ENCODE measurements at regions not wholly inside any gene's neighbourhood (a gene's known extent, or its start where the extent isn't known, plus 50 kb on each side); places are given as distances from the start of the nearest gene placed in this dataset.
"Not testable (repeated sequence)": the region's sequence is repeated elsewhere in the genome, so short reads cannot be mapped to it uniquely, and the experiment has no call there.

- H4K20me1 ChIP-seq (replicated peaks; ENCODE audit: control insufficient read depth, insufficient read depth, low read length); DNase-seq (ENCODE audit: extremely low read depth in 1 of 4, low spot score in 3 of 4); CTCF ChIA-PET (ENCODE audit: low intra/inter-chr PET ratio); H3K9me1 ChIP-seq (ENCODE audit: control insufficient read depth, insufficient read depth, low read length); H2AFZ ChIP-seq (ENCODE audit: low read depth, low read length); H3K27me3 ChIP-seq (ENCODE audit: control insufficient read depth in 2 of 2, insufficient read depth in 2 of 2, low read length in 2 of 2); H3K4me2 ChIP-seq (ENCODE audit: insufficient read depth, low read length); FAIRE-seq; H3K27ac ChIP-seq (ENCODE audit: extremely low read depth, low read depth, low read length); H3K36me3 ChIP-seq (ENCODE audit: control insufficient read depth, insufficient read depth, low read length); BruUV-seq (replicated peaks); H3K9ac ChIP-seq (ENCODE audit: insufficient read depth in 1 of 2, low read depth in 2 of 2, low read length in 2 of 2); in situ Hi-C loops (cut with MboI); H3K4me1 ChIP-seq (replicated peaks in 1 of 2; ENCODE audit: control insufficient read depth in 2 of 2, insufficient read depth in 2 of 2, low read length in 2 of 2); POLR2A ChIA-PET; ATAC-seq; H3K79me2 ChIP-seq (ENCODE audit: control insufficient read depth, insufficient read depth, low read length); H3K9me3 ChIP-seq (replicated peaks; ENCODE audit: control insufficient read depth, insufficient read depth, low read depth, low read length); H3K4me3 ChIP-seq; intact Hi-C loops (cut with micrococcal nuclease): not testable (repeated sequence)
These were observed 1265.9 kb downstream of the CDH8 start for GRCh38 chr16:60770384-60770783.

GRCh38 chr16:60763869-60764268, 1272.4 kb downstream of the CDH8 start:
- POLR2A ChIA-PET: no interaction called here
- H3K4me3 ChIP-seq: no peak overlapping the region
- H3K9ac ChIP-seq (ENCODE audit: insufficient read depth in 1 of 2, low read depth in 2 of 2, low read length in 2 of 2): no peak overlapping the region
- H3K9me1 ChIP-seq (ENCODE audit: control insufficient read depth, insufficient read depth, low read length): no peaks in the 10 kb centered on the region
- 0% methylated on average over 4 of the region's 4 CpGs for WGBS (ENCODE audit: insufficient coverage, low coverage, missing lambda C conversion rate)
- no peaks in the 10 kb centered on the region for H3K27me3 ChIP-seq (ENCODE audit: control insufficient read depth in 2 of 2, insufficient read depth in 2 of 2, low read length in 2 of 2)
- in situ Hi-C loops (cut with MboI) (no loop called here), intact Hi-C loops (cut with micrococcal nuclease) (no loop called here)
- FAIRE-seq (no peak), ATAC-seq (no peak), DNase-seq (ENCODE audit: extremely low read depth in 1 of 4, low spot score in 3 of 4) (no peak)
- H3K9me3 ChIP-seq (replicated peaks; ENCODE audit: control insufficient read depth, insufficient read depth, low read depth, low read length): no peaks in the 10 kb centered on the region
- H3K27ac ChIP-seq (ENCODE audit: extremely low read depth, low read depth, low read length): no peak overlapping the region
- no peaks in the 10 kb centered on the region for H4K20me1 ChIP-seq (replicated peaks; ENCODE audit: control insufficient read depth, insufficient read depth, low read length)
- CTCF ChIA-PET (ENCODE audit: low intra/inter-chr PET ratio): no interaction called here
- no peak overlapping the region for H2AFZ ChIP-seq (ENCODE audit: low read depth, low read length)
- no peaks in the 10 kb centered on the region for H3K36me3 ChIP-seq (ENCODE audit: control insufficient read depth, insufficient read depth, low read length)
- H3K4me2 ChIP-seq (ENCODE audit: insufficient read depth, low read length): no peak overlapping the region
- no peaks in the 10 kb centered on the region for H3K4me1 ChIP-seq (replicated peaks in 1 of 2; ENCODE audit: control insufficient read depth in 2 of 2, insufficient read depth in 2 of 2, low read length in 2 of 2)
- no TSS peak for BruUV-seq (replicated peaks)
- no peaks in the 10 kb centered on the region for H3K79me2 ChIP-seq (ENCODE audit: control insufficient read depth, insufficient read depth, low read length)
- no peak for TF ChIP-seq TRIM28 (IDR thresholded peaks at IDR 0.05)
- TF ChIP-seq KAT7 (CRISPR knock-in tag; IDR thresholded peaks at IDR 0.05; ENCODE audit: borderline replicate concordance): no peak
- TF ChIP-seq HOMEZ (CRISPR knock-in tag; IDR thresholded peaks at IDR 0.05): no peak
- TF ChIP-seq ATF2 (CRISPR knock-in tag; IDR thresholded peaks at IDR 0.05): no peak
- no peak for TF ChIP-seq MYNN (IDR thresholded peaks at IDR 0.05)
- no peak for TF ChIP-seq MYNN (CRISPR knock-in tag; IDR thresholded peaks at IDR 0.05)
- TF ChIP-seq GATAD2B (IDR thresholded peaks at IDR 0.05; ENCODE audit: borderline replicate concordance): no peak
- TF ChIP-seq ZBTB17 (CRISPR knock-in tag; IDR thresholded peaks at IDR 0.05): no peak
- no peak for TF ChIP-seq ZNF778 (CRISPR knock-in tag; IDR thresholded peaks at IDR 0.05)
- no peak for TF ChIP-seq NFXL1 (CRISPR knock-in tag; IDR thresholded peaks at IDR 0.05)
- no peak for TF ChIP-seq RB1 (IDR thresholded peaks at IDR 0.05; ENCODE audit: low read depth)
- no peak for TF ChIP-seq GTF2E2 (tag; IDR thresholded peaks at IDR 0.05)
- TF ChIP-seq STAT5A (IDR thresholded peaks at IDR 0.05; ENCODE audit: borderline replicate concordance, low read length): no peak
- TF ChIP-seq MLX (CRISPR knock-in tag; conservative IDR thresholded peaks at IDR 0.05): no peak
- no peak for TF ChIP-seq TOE1 (IDR thresholded peaks at IDR 0.05; ENCODE audit: borderline replicate concordance)
- no peak for TF ChIP-seq TOE1 (CRISPR knock-in tag; IDR thresholded peaks at IDR 0.05; ENCODE audit: borderline replicate concordance, low read depth)
